ENCODE measurements at regions not wholly inside any gene's neighbourhood (a gene's known extent, or its start where the extent isn't known, plus 50 kb on each side); places are given as distances from the start of the nearest gene placed in this dataset.

DNA sequence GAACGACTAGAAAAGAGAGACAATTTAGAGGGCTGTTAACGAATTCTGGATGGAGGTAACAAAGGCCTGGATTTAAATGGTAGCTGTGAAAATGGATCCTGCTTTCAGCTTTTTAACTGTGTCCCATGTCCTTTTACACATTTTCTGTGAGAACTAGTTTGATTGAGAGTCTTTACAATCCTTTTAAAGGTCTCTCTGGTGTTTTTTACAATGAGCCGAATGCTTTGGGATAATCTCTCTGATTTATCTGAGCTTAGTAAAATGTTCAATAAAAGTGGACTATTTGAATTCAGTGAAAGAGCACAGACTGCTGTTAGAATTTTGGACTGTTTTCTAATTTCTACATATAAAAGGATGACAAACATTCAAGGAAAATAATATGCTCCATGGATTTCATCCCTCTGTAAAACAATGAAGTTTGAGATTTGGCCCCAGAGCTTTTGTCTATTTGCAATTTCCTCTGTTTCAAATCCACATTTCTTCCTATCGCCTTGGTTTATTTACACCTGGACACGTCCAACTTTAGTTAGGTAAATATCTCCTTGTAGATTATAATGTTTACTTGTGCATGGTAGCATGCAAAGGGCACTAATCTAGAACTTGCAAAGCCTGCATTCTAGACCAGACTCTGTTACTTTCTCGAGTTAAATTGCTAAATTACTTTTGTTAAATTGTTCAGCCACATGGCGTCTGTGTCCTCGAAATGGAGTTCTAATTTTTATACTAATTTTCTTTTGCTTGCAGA, 871.0 kb upstream of the CITED2 start:
- CTCF ChIA-PET (ENCODE audit: low intra/inter-chr PET ratio), result interaction anchor here (0.7 kb wide), 1 partner anchor 105 kb away, joined by 3 read pairs; no protein-coding TSS in a partner anchor

DNA sequence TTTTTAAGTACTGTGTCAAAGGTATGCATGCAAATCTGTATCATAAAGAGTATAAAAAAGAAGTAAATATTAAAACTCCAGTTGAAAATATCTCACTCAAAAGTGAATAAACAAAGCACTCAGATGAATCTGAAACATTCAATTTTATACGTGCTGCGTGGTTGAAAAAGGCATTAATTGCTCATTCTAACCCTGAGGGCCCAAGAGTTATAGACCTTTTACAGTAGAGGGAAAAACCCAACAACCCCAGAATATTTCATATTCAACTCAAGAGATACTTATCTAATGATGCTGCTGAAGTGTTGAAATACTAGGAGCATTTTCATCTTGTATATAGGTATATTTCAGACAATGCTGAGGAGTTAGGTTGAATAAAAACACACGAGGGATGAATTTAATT, 862.8 kb upstream of the CITED2 start:
- ATAC-seq (no peak), FAIRE-seq (no peak), DNase-seq (ENCODE audit: extremely low read depth in 1 of 4, low spot score in 3 of 4) (no peak)
- Histone ChIP-seq H3K9me1 (ENCODE audit: control insufficient read depth, insufficient read depth, low read length) (no peaks in the 10 kb centered on the region), H3K4me1 (replicated peaks in 1 of 2; ENCODE audit: control insufficient read depth in 2 of 2, insufficient read depth in 2 of 2, low read length in 2 of 2) (no peaks in the 10 kb centered on the region), H3K27me3 (ENCODE audit: control insufficient read depth in 2 of 2, insufficient read depth in 2 of 2, low read length in 2 of 2) (no peaks in the 10 kb centered on the region), H3K27ac (ENCODE audit: extremely low read depth, low read depth, low read length) (no peak overlapping the region), H3K36me3 (ENCODE audit: control insufficient read depth, insufficient read depth, low read length) (no peaks in the 10 kb centered on the region), H3K4me2 (ENCODE audit: insufficient read depth, low read length) (no peak overlapping the region), H3K9me3 (replicated peaks; ENCODE audit: control insufficient read depth, insufficient read depth, low read depth, low read length) (no peaks in the 10 kb centered on the region), H3K9ac (ENCODE audit: insufficient read depth in 1 of 2, low read depth in 2 of 2, low read length in 2 of 2) (no peak overlapping the region), H4K20me1 (replicated peaks; ENCODE audit: control insufficient read depth, insufficient read depth, low read length) (no peaks in the 10 kb centered on the region), H3K4me3 (no peak overlapping the region), H2AFZ (ENCODE audit: low read depth, low read length) (no peak overlapping the region), H3K79me2 (ENCODE audit: control insufficient read depth, insufficient read depth, low read length) (no peaks in the 10 kb centered on the region)
- intact Hi-C loops (cut with micrococcal nuclease) (no loop called here), in situ Hi-C loops (cut with MboI) (no loop called here)
- 60% methylated on average over 3 of the region's 3 CpGs for WGBS (ENCODE audit: insufficient coverage, low coverage, missing lambda C conversion rate)
- no TSS peak for BruUV-seq (replicated peaks)
- ChIA-PET CTCF (ENCODE audit: low intra/inter-chr PET ratio) (no interaction called here), POLR2A (no interaction called here)
- TF ChIP-seq, protein P1, sequence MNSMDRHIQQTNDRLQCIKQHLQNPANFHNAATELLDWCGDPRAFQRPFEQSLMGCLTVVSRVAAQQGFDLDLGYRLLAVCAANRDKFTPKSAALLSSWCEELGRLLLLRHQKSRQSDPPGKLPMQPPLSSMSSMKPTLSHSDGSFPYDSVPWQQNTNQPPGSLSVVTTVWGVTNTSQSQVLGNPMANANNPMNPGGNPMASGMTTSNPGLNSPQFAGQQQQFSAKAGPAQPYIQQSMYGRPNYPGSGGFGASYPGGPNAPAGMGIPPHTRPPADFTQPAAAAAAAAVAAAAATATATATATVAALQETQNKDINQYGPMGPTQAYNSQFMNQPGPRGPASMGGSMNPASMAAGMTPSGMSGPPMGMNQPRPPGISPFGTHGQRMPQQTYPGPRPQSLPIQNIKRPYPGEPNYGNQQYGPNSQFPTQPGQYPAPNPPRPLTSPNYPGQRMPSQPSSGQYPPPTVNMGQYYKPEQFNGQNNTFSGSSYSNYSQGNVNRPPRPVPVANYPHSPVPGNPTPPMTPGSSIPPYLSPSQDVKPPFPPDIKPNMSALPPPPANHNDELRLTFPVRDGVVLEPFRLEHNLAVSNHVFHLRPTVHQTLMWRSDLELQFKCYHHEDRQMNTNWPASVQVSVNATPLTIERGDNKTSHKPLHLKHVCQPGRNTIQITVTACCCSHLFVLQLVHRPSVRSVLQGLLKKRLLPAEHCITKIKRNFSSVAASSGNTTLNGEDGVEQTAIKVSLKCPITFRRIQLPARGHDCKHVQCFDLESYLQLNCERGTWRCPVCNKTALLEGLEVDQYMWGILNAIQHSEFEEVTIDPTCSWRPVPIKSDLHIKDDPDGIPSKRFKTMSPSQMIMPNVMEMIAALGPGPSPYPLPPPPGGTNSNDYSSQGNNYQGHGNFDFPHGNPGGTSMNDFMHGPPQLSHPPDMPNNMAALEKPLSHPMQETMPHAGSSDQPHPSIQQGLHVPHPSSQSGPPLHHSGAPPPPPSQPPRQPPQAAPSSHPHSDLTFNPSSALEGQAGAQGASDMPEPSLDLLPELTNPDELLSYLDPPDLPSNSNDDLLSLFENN (IDR thresholded peaks at IDR 0.05; ENCODE audit: low read depth in 2 of 2, low read length in 2 of 2), result no peak
- TF ChIP-seq FOXP1 (CRISPR knock-in tag; IDR thresholded peaks at IDR 0.05), result no peak
- TF ChIP-seq, protein P2, sequence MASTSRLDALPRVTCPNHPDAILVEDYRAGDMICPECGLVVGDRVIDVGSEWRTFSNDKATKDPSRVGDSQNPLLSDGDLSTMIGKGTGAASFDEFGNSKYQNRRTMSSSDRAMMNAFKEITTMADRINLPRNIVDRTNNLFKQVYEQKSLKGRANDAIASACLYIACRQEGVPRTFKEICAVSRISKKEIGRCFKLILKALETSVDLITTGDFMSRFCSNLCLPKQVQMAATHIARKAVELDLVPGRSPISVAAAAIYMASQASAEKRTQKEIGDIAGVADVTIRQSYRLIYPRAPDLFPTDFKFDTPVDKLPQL (IDR thresholded peaks at IDR 0.05; ENCODE audit: extremely low read depth, insufficient read length), result no peak
- TF ChIP-seq, protein P3, sequence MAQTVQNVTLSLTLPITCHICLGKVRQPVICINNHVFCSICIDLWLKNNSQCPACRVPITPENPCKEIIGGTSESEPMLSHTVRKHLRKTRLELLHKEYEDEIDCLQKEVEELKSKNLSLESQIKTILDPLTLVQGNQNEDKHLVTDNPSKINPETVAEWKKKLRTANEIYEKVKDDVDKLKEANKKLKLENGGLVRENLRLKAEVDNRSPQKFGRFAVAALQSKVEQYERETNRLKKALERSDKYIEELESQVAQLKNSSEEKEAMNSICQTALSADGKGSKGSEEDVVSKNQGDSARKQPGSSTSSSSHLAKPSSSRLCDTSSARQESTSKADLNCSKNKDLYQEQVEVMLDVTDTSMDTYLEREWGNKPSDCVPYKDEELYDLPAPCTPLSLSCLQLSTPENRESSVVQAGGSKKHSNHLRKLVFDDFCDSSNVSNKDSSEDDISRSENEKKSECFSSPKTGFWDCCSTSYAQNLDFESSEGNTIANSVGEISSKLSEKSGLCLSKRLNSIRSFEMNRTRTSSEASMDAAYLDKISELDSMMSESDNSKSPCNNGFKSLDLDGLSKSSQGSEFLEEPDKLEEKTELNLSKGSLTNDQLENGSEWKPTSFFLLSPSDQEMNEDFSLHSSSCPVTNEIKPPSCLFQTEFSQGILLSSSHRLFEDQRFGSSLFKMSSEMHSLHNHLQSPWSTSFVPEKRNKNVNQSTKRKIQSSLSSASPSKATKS (CRISPR knock-in tag; IDR thresholded peaks at IDR 0.05), result no peak

More for the DNA sequence above, 871.0 kb upstream of the CITED2 start:
- FAIRE-seq, result no peak
- Histone ChIP-seq H3K4me1 (replicated peaks in 1 of 2; ENCODE audit: control insufficient read depth in 2 of 2, insufficient read depth in 2 of 2, low read length in 2 of 2) (no peaks in the 10 kb centered on the region), H3K4me3 (no peak overlapping the region), H3K9me3 (replicated peaks; ENCODE audit: control insufficient read depth, insufficient read depth, low read depth, low read length) (no peaks in the 10 kb centered on the region), H3K9me1 (ENCODE audit: control insufficient read depth, insufficient read depth, low read length) (no peaks in the 10 kb centered on the region), H3K4me2 (ENCODE audit: insufficient read depth, low read length) (no peak overlapping the region), H3K36me3 (ENCODE audit: control insufficient read depth, insufficient read depth, low read length) (peaks cover 10% of the 10 kb centered on the region; the same call in 1 of the 3 replicates), H4K20me1 (replicated peaks; ENCODE audit: control insufficient read depth, insufficient read depth, low read length) (no peaks in the 10 kb centered on the region), H3K79me2 (ENCODE audit: control insufficient read depth, insufficient read depth, low read length) (no peaks in the 10 kb centered on the region), H3K27me3 (ENCODE audit: control insufficient read depth in 2 of 2, insufficient read depth in 2 of 2, low read length in 2 of 2) (no peaks in the 10 kb centered on the region), H3K9ac (ENCODE audit: insufficient read depth in 1 of 2, low read depth in 2 of 2, low read length in 2 of 2) (no peak overlapping the region), H3K27ac (ENCODE audit: extremely low read depth, low read depth, low read length) (no peak overlapping the region), H2AFZ (ENCODE audit: low read depth, low read length) (no peak overlapping the region)
- 70% methylated on average over 8 of the region's 8 CpGs for WGBS (ENCODE audit: insufficient coverage, low coverage, missing lambda C conversion rate)
- in situ Hi-C loops (cut with MboI), result no loop called here
- DNase-seq (ENCODE audit: extremely low read depth in 1 of 4, low spot score in 3 of 4), result no peak
- TF ChIP-seq ARHGAP35 (IDR thresholded peaks at IDR 0.05; ENCODE audit: partially characterized antibody) (no peak), DNMT1 (IDR thresholded peaks at IDR 0.05) (no peak), SNRNP70 (optimal IDR thresholded peaks at IDR 0.05; ENCODE audit: low read depth, low read length) (no peak), NEUROD1 (IDR thresholded peaks at IDR 0.05; ENCODE audit: borderline replicate concordance, low read depth, low read length, partially characterized antibody) (no peak)
- TF ChIP-seq, protein P4, sequence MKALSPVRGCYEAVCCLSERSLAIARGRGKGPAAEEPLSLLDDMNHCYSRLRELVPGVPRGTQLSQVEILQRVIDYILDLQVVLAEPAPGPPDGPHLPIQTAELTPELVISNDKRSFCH (CRISPR knock-in tag; IDR thresholded peaks at IDR 0.05), result no peak
- TF ChIP-seq, protein P4 (tag; IDR thresholded peaks at IDR 0.05), result no peak
- no TSS peak for BruUV-seq (replicated peaks)
- POLR2A ChIA-PET, result interaction anchor here (1.7 kb wide), 1 partner anchor 14 kb away, joined by 5 read pairs; no protein-coding TSS in a partner anchor
- intact Hi-C loops (cut with micrococcal nuclease), result no loop called here
- no peak for ATAC-seq

All from K562 (cell line).